Activated CD4-positive, alpha-beta T cell treated with anti-CD3 and anti-CD28 coated beads, Interleukin-2, amount 50 U/mL, for 48 hours (primary cell): ENCODE measurements at regions not wholly inside any gene's neighbourhood (a gene's known extent, or its start where the extent isn't known, plus 50 kb on each side); places are given as distances from the start of the nearest gene placed in this dataset.
"Not testable (repeated sequence)": the region's sequence is repeated elsewhere in the genome, so short reads cannot be mapped to it uniquely, and the experiment has no call there.

ENCODE experiments used
- DNase-seq, 2 experiments: peaks; one replicate each; pipeline ENCODE4 v3.0.0-alpha.2; 2020

DNA sequence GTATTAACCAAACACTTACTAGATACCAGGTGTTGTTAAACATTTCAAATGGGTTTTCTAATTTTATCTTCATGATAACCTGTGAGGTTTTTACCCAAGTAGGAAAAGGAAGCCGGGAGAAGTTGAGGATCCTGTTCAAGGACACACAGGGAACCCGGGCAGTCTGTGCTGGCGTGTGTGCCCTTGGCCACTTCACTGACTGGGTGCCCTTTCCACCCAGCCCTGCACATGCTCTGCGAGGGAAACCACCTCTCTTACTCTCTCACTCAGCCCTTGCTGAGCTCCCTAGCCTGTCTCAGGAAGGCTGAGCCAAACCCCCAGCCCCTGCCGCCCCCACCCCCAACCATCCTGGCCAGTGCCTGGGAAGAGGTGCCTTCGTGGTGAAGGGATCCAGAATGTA, 51.8 kb downstream of the TEX44 start:
- no peak for DNase-seq

- DNase-seq: no peak
Measured at GRCh38 chr2:231646476-231646875, 53.8 kb downstream of the TEX44 start.

GRCh38 chr2:231648579-231649174, 56.0 kb downstream of the TEX44 start:
- peak; percentile 69 to 74 for DNase-seq

DNA sequence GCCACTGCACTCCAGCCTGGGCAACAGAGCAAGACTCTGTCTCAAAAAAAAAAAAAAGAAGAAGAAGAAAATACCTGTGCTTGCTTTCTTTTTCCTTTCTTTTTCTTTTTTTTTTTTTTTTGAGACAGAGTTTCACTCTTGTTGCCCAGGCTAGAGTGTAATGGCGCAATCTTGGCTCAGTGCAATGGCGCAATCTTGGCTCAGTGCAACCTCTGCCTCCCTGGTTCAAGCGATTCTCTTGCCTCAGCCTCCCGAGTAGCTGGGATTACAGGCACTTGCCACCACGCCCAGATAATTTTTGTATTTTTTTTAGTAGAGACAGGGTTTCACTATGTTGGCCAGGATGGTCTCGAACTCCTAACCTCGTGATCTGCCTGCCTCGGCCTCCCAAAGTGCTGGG, 56.8 kb upstream of the PTMA start:
- DNase-seq: not testable (repeated sequence)

GRCh38 chr2:231655488-231655887, 52.8 kb upstream of the PTMA start:
- DNase-seq: no peak

- DNase-seq: no peak
Measured at GRCh38 chr2:231655894-231656293, 52.4 kb upstream of the PTMA start.
